DND-41 (cell line): ENCODE measurements at regions not wholly inside any gene's neighbourhood (a gene's known extent, or its start where the extent isn't known, plus 50 kb on each side); places are given as distances from the start of the nearest gene placed in this dataset.

Experiments used
- EZH2 ChIP-seq: IDR thresholded peaks from 3 replicates; pipeline ENCODE4 v1.6.1; 2012; ENCODE audit warnings: borderline replicate concordance, low read depth, mild to moderate bottlenecking, moderate library complexity, low read length, inconsistent platforms; ENCODE audit not compliant: severe bottlenecking
- TF ChIP-seq, protein P1 (sequence below): IDR thresholded peaks from 2 replicates; pipeline ENCODE4 v1.5.1; 2012; ENCODE audit warnings: borderline replicate concordance, low read length, moderate library complexity, mild to moderate bottlenecking; ENCODE audit not compliant: poor library complexity, severe bottlenecking; ENCODE audit errors: extremely low read depth

DNA sequence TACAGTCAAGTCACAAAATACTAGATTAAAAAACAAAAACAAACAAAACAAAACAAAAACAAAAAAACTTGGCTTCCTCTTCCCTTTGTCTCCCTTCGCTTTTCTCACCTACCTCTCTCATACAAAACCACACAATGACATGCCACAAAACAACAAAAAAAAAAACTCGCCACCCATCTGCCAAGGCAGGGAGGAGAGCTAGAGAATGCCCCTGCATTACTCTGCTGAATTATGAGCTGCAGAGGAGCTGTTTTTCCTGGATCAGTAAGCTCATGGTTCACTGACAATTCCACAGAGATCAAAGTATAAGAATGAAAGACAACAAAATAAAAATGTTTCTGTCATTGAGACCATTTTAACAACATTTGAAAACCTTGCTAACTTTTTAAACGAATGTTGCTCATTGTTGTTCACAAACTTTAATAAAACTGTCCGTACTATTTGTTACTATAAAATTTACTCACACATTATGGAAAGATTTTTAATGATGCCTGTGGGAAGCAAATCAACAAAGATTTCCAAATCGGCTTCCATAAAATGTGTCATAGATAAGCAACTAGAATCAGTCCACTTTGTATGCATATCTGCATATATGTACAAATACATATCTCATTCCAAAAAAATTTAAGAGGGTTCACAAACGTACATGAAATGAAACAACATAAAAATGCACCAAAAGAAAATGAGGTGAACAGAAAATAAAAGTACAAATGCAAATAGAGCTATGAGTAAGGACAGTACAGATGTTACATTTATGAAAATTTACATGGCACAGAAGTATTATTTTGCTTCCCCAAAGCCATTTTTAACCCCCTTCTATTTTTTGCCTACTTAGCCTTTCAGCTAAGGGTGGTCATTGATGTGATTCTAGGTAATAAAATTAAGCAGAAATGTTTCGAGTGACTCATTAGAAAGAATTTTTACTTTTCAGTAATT is 252.4 kb upstream of the FAT4 start:
- no peak for TF ChIP-seq EZH2
- TF ChIP-seq, protein P1, sequence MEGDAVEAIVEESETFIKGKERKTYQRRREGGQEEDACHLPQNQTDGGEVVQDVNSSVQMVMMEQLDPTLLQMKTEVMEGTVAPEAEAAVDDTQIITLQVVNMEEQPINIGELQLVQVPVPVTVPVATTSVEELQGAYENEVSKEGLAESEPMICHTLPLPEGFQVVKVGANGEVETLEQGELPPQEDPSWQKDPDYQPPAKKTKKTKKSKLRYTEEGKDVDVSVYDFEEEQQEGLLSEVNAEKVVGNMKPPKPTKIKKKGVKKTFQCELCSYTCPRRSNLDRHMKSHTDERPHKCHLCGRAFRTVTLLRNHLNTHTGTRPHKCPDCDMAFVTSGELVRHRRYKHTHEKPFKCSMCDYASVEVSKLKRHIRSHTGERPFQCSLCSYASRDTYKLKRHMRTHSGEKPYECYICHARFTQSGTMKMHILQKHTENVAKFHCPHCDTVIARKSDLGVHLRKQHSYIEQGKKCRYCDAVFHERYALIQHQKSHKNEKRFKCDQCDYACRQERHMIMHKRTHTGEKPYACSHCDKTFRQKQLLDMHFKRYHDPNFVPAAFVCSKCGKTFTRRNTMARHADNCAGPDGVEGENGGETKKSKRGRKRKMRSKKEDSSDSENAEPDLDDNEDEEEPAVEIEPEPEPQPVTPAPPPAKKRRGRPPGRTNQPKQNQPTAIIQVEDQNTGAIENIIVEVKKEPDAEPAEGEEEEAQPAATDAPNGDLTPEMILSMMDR = no peak
